ENCODE measurements at regions not wholly inside any gene's neighbourhood (a gene's known extent, or its start where the extent isn't known, plus 50 kb on each side); places are given as distances from the start of the nearest gene placed in this dataset.

DNA sequence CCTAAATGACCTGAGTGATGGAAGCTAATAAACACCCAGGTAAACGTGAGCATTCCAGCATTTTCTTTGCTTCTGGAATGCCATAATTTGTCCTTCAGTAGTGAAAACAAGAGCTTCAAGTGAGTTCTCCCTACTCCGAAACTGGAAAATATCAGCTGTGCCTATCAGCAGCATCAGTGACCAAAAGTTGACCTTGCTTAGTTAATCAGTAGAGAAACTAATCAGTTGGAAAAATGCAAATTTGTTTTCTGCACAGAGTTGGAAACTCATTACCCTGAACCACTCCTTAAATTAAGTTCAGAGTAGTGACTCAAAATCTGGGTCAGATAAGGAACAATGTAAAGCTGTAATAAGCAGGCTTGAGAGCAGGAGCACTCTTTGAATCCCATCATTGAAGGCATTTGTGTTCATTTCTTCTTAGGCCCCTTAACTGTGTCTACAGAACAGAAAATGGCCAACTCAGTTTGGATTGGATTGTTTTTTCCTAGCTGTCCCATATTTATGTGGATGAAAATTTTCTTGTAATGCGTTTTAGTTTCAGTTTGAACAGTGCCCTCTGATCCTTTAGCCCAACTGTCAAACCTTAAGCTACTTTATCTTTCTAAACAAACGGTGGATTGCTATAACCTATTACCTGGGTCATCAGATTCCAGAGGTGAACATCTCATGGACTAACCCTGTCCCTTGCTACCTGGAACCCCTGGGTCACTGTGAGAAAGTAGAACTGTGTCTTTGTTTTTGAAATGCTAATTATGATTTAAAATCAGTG, 290.4 kb downstream of the TOX3 start:
- TF ChIP-seq POLR2A (IDR thresholded peaks at IDR 0.05) (no peak), POLR2AphosphoS5 (IDR thresholded peaks at IDR 0.05) (no peak)
- TF ChIP-seq, protein P1, sequence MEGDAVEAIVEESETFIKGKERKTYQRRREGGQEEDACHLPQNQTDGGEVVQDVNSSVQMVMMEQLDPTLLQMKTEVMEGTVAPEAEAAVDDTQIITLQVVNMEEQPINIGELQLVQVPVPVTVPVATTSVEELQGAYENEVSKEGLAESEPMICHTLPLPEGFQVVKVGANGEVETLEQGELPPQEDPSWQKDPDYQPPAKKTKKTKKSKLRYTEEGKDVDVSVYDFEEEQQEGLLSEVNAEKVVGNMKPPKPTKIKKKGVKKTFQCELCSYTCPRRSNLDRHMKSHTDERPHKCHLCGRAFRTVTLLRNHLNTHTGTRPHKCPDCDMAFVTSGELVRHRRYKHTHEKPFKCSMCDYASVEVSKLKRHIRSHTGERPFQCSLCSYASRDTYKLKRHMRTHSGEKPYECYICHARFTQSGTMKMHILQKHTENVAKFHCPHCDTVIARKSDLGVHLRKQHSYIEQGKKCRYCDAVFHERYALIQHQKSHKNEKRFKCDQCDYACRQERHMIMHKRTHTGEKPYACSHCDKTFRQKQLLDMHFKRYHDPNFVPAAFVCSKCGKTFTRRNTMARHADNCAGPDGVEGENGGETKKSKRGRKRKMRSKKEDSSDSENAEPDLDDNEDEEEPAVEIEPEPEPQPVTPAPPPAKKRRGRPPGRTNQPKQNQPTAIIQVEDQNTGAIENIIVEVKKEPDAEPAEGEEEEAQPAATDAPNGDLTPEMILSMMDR (IDR thresholded peaks at IDR 0.05 in 8 of 11, conservative IDR thresholded peaks at IDR 0.05 in 3 of 11) = no peak
